Keratinocyte (primary cell): ENCODE measurements at regions not wholly inside any gene's neighbourhood (a gene's known extent, or its start where the extent isn't known, plus 50 kb on each side); places are given as distances from the start of the nearest gene placed in this dataset.

ENCODE experiments used
- DNase-seq: peaks from one replicate; pipeline ENCODE4 v3.0.0-alpha.2; 2011; ENCODE audit warnings: low read depth, missing footprints, low spot score
- FAIRE-seq: peaks from 2 replicates; lab custom pipeline; 2011; peaks lifted over from hg19 to GRCh38; lab: Jason Lieb, UNC
- H2AFZ ChIP-seq: 2 replicates; pipeline ENCODE4 v1.6.0; 2012; ENCODE audit warnings: low read length, control low read depth, inconsistent platforms; ENCODE audit not compliant: control insufficient read depth
- H3K27ac ChIP-seq: 2 replicates; pipeline ENCODE4 v1.5.1; 2011; ENCODE audit warnings: low read length; ENCODE audit not compliant: control insufficient read depth, insufficient read depth
- H3K27me3 ChIP-seq: 3 replicates; pipeline ENCODE4 v1.6.0; 2011; ENCODE audit warnings: low read length; ENCODE audit not compliant: control insufficient read depth, insufficient read depth; ENCODE audit errors: extremely low read depth
- H3K36me3 ChIP-seq, 2 experiments: 2 replicates in 1 of 2; 3 replicates in 1 of 2; pipeline ENCODE4 v1.5.1; 2011; ENCODE audit warnings: low read length in 2 of 2, mild to moderate bottlenecking in 1 of 2; ENCODE audit not compliant: control insufficient read depth in 2 of 2, insufficient read depth in 2 of 2; ENCODE audit errors: extremely low read depth in 1 of 2
- H3K4me1 ChIP-seq: 3 replicates; pipeline ENCODE4 v1.5.1; 2011; ENCODE audit warnings: low read length; ENCODE audit not compliant: control insufficient read depth, insufficient read depth; ENCODE audit errors: extremely low read depth
- H3K4me2 ChIP-seq: 3 replicates; pipeline ENCODE4 v1.6.0; 2011; ENCODE audit warnings: low read depth, low read length; ENCODE audit not compliant: control insufficient read depth, insufficient read depth; ENCODE audit errors: extremely low read depth
- H3K4me3 ChIP-seq, 3 experiments: fragments of 200-600 bp in 1 of 3; sonication (generic) in 1 of 3; 2 replicates in 2 of 3; 3 replicates in 1 of 3; pipeline ENCODE4 v1.5.1; 2011 to 2016; ENCODE audit warnings: low read length in 3 of 3, mild to moderate bottlenecking in 3 of 3, control low read depth in 2 of 3, inconsistent platforms in 1 of 3, low read depth in 1 of 3, mixed read lengths in 1 of 3, mixed run types in 1 of 3, moderate library complexity in 1 of 3; ENCODE audit not compliant: control insufficient read depth in 2 of 3, insufficient read depth in 2 of 3; ENCODE audit errors: extremely low read depth in 1 of 3
- H3K79me2 ChIP-seq: 2 replicates; pipeline ENCODE4 v1.6.0; 2012; ENCODE audit warnings: low read length; ENCODE audit not compliant: control insufficient read depth, insufficient read depth
- H3K9ac ChIP-seq: 3 replicates; pipeline ENCODE4 v1.6.0; 2011; ENCODE audit warnings: low read length; ENCODE audit not compliant: control insufficient read depth, insufficient read depth; ENCODE audit errors: extremely low read depth
- H3K9me1 ChIP-seq: 3 replicates; pipeline ENCODE4 v1.6.0; 2011; ENCODE audit warnings: low read length; ENCODE audit not compliant: control insufficient read depth, insufficient read depth; ENCODE audit errors: extremely low read depth
- H3K9me3 ChIP-seq: 2 replicates; pipeline ENCODE4 v1.5.1; 2012; ENCODE audit warnings: low read depth, low read length; ENCODE audit not compliant: control insufficient read depth
- H4K20me1 ChIP-seq: 3 replicates; pipeline ENCODE4 v1.6.0; 2011; ENCODE audit warnings: low read length; ENCODE audit not compliant: control insufficient read depth, insufficient read depth; ENCODE audit errors: extremely low read depth
- EZH2 ChIP-seq: IDR thresholded peaks from one replicate; pipeline ENCODE4 v1.6.1; 2012; ENCODE audit warnings: inconsistent platforms, mild to moderate bottlenecking, low read length, moderate library complexity
- dilution Hi-C: fragments of 300-500 bp; cut with MboI; formaldehyde crosslinking; loops from one replicate; pipeline ENCODE4 v1.7.0; 2020; ENCODE audit warnings: low sequenced_read_pairs; ENCODE audit not compliant: extremely low pct_ligation_motif_present
- TF ChIP-seq, protein P1 (sequence below), 3 experiments: IDR thresholded peaks in 1 of 3; conservative IDR thresholded peaks in 1 of 3; optimal IDR thresholded peaks in 1 of 3; 2 replicates in 2 of 3; 3 replicates in 1 of 3; pipeline versions ENCODE3 to v1.5.1; 2011; ENCODE audit warnings: low read length in 3 of 3, mild to moderate bottlenecking in 3 of 3, moderate library complexity in 2 of 3, control low read depth in 1 of 3, inconsistent platforms in 1 of 3; ENCODE audit not compliant: insufficient read depth in 2 of 3; ENCODE audit errors: extremely low read depth in 1 of 3

DNA sequence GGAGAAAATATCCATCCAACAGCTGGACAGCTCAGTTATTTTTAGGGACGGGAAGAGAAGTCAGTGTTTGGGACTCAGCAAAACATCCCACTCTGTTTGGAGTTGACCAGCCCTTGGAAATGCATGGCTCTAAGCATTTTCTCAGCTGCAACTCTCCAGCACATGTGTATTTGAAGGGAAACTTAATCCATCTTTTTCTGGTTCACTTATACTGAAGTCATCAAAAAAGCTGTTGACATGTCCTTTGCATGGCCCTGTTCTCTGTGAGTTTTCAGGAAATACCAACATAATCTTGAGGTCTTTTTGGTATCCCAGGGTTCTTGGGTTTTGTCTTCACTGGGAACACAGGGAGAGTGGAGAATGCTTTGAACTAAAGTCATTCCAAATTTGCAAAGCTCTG is 91.9 kb upstream of the CELF4 start:
- H3K4me3 ChIP-seq, result no peak overlapping the region
- no peaks in the 10 kb centered on the region for H3K9me1 ChIP-seq
- H3K27me3 ChIP-seq, result no peaks in the 10 kb centered on the region
- TF ChIP-seq, protein P1, sequence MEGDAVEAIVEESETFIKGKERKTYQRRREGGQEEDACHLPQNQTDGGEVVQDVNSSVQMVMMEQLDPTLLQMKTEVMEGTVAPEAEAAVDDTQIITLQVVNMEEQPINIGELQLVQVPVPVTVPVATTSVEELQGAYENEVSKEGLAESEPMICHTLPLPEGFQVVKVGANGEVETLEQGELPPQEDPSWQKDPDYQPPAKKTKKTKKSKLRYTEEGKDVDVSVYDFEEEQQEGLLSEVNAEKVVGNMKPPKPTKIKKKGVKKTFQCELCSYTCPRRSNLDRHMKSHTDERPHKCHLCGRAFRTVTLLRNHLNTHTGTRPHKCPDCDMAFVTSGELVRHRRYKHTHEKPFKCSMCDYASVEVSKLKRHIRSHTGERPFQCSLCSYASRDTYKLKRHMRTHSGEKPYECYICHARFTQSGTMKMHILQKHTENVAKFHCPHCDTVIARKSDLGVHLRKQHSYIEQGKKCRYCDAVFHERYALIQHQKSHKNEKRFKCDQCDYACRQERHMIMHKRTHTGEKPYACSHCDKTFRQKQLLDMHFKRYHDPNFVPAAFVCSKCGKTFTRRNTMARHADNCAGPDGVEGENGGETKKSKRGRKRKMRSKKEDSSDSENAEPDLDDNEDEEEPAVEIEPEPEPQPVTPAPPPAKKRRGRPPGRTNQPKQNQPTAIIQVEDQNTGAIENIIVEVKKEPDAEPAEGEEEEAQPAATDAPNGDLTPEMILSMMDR (optimal IDR thresholded peaks at IDR 0.05 in 1 of 3, IDR thresholded peaks at IDR 0.05 in 1 of 3, conservative IDR thresholded peaks at IDR 0.05 in 1 of 3; ENCODE audit: extremely low read depth in 1 of 3, insufficient read depth in 2 of 3, low read length in 3 of 3), result no peak
- no peak for TF ChIP-seq EZH2
- no peaks in the 10 kb centered on the region for H3K36me3 ChIP-seq
- H3K27ac ChIP-seq, result no peak overlapping the region
- no peaks in the 10 kb centered on the region for H3K9me3 ChIP-seq
- DNase-seq, result no peak
- no peaks in the 10 kb centered on the region for H3K79me2 ChIP-seq
- dilution Hi-C loops, result no loop called here
- no peaks in the 10 kb centered on the region for H3K4me1 ChIP-seq
- H3K4me2 ChIP-seq, result no peak overlapping the region
- no peaks in the 10 kb centered on the region for H4K20me1 ChIP-seq
- no peak overlapping the region for H3K9ac ChIP-seq
- no peak overlapping the region for H2AFZ ChIP-seq
- FAIRE-seq, result no peak

DNA sequence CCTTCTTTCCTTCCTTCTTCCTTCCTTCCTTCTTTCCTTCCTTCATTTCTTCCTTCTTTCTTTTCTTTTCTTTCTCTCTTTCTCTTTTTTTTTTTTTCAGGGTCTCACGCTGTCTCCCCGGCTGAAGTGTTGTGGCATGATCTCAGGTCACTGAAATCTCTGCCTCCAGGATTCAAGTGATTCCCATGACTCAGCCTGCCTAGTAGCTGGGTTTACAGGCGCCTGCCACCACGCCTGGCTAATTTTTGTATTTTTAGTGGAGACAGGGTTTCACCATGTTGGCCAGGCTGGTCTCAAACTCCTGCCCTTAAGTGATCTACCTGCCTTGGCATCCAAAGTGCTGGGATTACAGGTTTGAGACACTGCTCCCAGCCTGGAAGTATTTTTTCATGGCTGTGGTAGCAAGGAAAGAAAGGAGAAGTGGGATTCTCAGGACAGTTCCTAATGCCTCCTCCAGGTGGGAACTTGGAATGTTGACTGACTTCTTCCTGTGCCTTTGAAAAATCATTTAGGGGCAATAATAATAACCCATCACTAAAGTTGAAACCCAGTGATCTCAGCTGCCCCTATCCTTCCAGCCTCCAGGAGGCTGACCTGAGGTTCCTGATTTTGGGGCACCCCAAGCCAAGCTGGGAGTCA is 89.3 kb upstream of the CELF4 start:
- Histone ChIP-seq H3K79me2 (no peaks in the 10 kb centered on the region), H3K4me2 (no peak overlapping the region), H2AFZ (no peak overlapping the region), H3K9me1 (no peaks in the 10 kb centered on the region), H4K20me1 (no peaks in the 10 kb centered on the region), H3K27ac (no peak overlapping the region), H3K4me3 (no peak overlapping the region), H3K9me3 (no peaks in the 10 kb centered on the region), H3K27me3 (no peaks in the 10 kb centered on the region), H3K36me3 (no peaks in the 10 kb centered on the region), H3K4me1 (peaks cover under 1% of the 10 kb centered on the region), H3K9ac (no peak overlapping the region)
- TF ChIP-seq, protein P1 (optimal IDR thresholded peaks at IDR 0.05 in 1 of 3, IDR thresholded peaks at IDR 0.05 in 1 of 3, conservative IDR thresholded peaks at IDR 0.05 in 1 of 3; ENCODE audit: extremely low read depth in 1 of 3, insufficient read depth in 2 of 3, low read length in 3 of 3), result no peak
- TF ChIP-seq EZH2, result no peak
- dilution Hi-C loops, result no loop called here
- DNase-seq (no peak), FAIRE-seq (no peak)
